ENCODE measurements at regions not wholly inside any gene's neighbourhood (a gene's known extent, or its start where the extent isn't known, plus 50 kb on each side); places are given as distances from the start of the nearest gene placed in this dataset.

DNA sequence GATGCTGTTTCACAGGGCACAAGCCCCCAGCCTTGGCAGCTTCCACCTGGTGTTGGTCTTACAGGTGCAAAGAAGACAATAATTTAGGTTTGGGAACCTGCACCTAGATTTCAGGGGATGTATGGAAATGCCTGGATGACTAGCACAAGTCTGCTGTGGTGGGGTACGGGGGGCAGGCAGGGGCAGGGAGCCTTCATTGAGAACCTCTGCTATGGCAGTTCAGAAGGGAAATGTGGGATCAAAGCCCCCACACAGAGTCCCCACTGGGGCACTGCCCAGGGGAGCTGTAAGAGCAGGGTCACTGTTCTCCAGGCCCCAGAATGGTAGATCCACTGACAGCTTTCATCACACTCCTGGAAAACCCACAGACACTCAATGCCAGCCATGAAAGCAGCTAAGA lies 686.5 kb downstream of the FAM181B start:
- no TSS peak for BruUV-seq (replicated peaks)
- WGBS (ENCODE audit: low lambda C conversion rate) = no CpG with 5 or more reads among the region's 1 CpG
- Histone ChIP-seq H3K27ac (ENCODE audit: extremely low read length, insufficient read depth, low read length) (no peak overlapping the region), H3K4me3 (replicated peaks in 1 of 3; ENCODE audit: insufficient read depth in 1 of 3, low read depth in 2 of 3, low read length in 3 of 3) (no peak overlapping the region), H3K9me3 (ENCODE audit: low read length) (no peaks in the 10 kb centered on the region), H2AFZ (ENCODE audit: low read length) (no peak overlapping the region), H3K9ac (ENCODE audit: insufficient read depth, low read depth, low read length) (no peak overlapping the region), H3K4me1 (ENCODE audit: insufficient read depth, low read length) (no peaks in the 10 kb centered on the region), H3K79me2 (ENCODE audit: insufficient read depth, low read length) (no peaks in the 10 kb centered on the region), H3K36me3 (replicated peaks in 1 of 2; ENCODE audit: control insufficient read depth in 1 of 2, insufficient read depth in 2 of 2, low read length in 2 of 2) (no peaks in the 10 kb centered on the region), H3K27me3 (ENCODE audit: control insufficient read depth in 1 of 2, insufficient read depth in 2 of 2, low read length in 2 of 2) (no peaks in the 10 kb centered on the region), H3K4me2 (ENCODE audit: low read depth, low read length) (no peak overlapping the region), H4K20me1 (ENCODE audit: insufficient read depth, low read length) (no peaks in the 10 kb centered on the region)
- ChIA-PET CTCF (ENCODE audit: low intra/inter-chr PET ratio, low total read pairs) (no interaction called here), POLR2A (no interaction called here)
- intact Hi-C loops (cut with micrococcal nuclease; ENCODE audit: unreplicated experiment) = no loop called here
- in situ Hi-C loops (cut with HindIII; ENCODE audit: extremely low pct_ligation_motif_present, low pct_unique_long_range_greater_than_20kb) = no loop called here
- ATAC-seq = no peak
- TF ChIP-seq CBX5 (CRISPR knock-in tag; IDR thresholded peaks at IDR 0.05; ENCODE audit: borderline replicate concordance) (no peak), ZNF430 (CRISPR knock-in tag; IDR thresholded peaks at IDR 0.05) (no peak)
- DNase-seq (ENCODE audit: low spot score) = no peak
- FAIRE-seq = no peak

DNA sequence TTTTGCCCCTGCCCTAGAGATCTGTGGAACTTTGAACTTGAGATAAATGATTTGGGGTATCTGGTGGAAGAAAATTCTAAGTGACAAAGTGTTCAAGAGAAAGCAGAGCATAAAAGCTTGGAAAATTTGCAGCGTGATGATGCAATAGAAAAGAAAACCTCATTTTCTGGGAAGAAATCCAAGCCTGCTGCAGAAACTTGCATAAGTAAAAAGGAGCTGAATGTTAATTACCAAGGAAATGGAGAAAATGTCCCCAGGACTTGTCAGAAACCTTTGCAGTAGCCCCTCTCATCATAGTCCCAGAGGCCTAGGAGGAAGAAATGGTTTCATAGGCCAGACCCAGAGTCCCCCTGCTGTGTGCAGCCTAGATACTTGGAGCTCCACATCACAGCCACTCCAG lies 686.9 kb downstream of the FAM181B start:
- Histone ChIP-seq H3K27ac (ENCODE audit: extremely low read length, insufficient read depth, low read length) (no peak overlapping the region), H3K36me3 (replicated peaks in 1 of 2; ENCODE audit: control insufficient read depth in 1 of 2, insufficient read depth in 2 of 2, low read length in 2 of 2) (no peaks in the 10 kb centered on the region), H3K4me2 (ENCODE audit: low read depth, low read length) (no peak overlapping the region), H3K9me3 (ENCODE audit: low read length) (no peaks in the 10 kb centered on the region), H3K27me3 (ENCODE audit: control insufficient read depth in 1 of 2, insufficient read depth in 2 of 2, low read length in 2 of 2) (no peaks in the 10 kb centered on the region), H3K4me3 (replicated peaks in 1 of 3; ENCODE audit: insufficient read depth in 1 of 3, low read depth in 2 of 3, low read length in 3 of 3) (no peak overlapping the region), H3K9ac (ENCODE audit: insufficient read depth, low read depth, low read length) (no peak overlapping the region), H2AFZ (ENCODE audit: low read length) (no peak overlapping the region), H3K79me2 (ENCODE audit: insufficient read depth, low read length) (no peaks in the 10 kb centered on the region), H3K4me1 (ENCODE audit: insufficient read depth, low read length) (no peaks in the 10 kb centered on the region), H4K20me1 (ENCODE audit: insufficient read depth, low read length) (no peaks in the 10 kb centered on the region)
- ATAC-seq (no peak), FAIRE-seq (no peak), DNase-seq (ENCODE audit: low spot score) (no peak)
- intact Hi-C loops (cut with micrococcal nuclease; ENCODE audit: unreplicated experiment) = no loop called here
- ChIA-PET CTCF (ENCODE audit: low intra/inter-chr PET ratio, low total read pairs) (no interaction called here), POLR2A (no interaction called here)
- 3% methylated on average over 1 of the region's 1 CpG for WGBS (ENCODE audit: low lambda C conversion rate)
- in situ Hi-C loops (cut with HindIII; ENCODE audit: extremely low pct_ligation_motif_present, low pct_unique_long_range_greater_than_20kb) = no loop called here
- TF ChIP-seq ZBTB42 (CRISPR knock-in tag; IDR thresholded peaks at IDR 0.05) = no peak
- peak; percentile 32; the same call in 1 of the 2 replicates for TF ChIP-seq CEBPB (IDR thresholded peaks at IDR 0.05; ENCODE audit: borderline replicate concordance, low read depth, low read length)
- TF ChIP-seq MYC (CRISPR knock-in tag; IDR thresholded peaks at IDR 0.05; ENCODE audit: borderline replicate concordance) = no peak
- no TSS peak for BruUV-seq (replicated peaks)
